ENCODE measurements at regions not wholly inside any gene's neighbourhood (a gene's known extent, or its start where the extent isn't known, plus 50 kb on each side); places are given as distances from the start of the nearest gene placed in this dataset.

- ChIA-PET POLR2A (ENCODE audit: low non-redundant PET) (no interaction called here), CTCF (no interaction called here)
- TF ChIP-seq CTCF (conservative IDR thresholded peaks at IDR 0.05; ENCODE audit: low read depth, low read length) (no peak), EZH2 (IDR thresholded peaks at IDR 0.05; ENCODE audit: borderline replicate concordance, low read depth, low read length, poor library complexity, severe bottlenecking) (no peak)
- Histone ChIP-seq H3K4me1 (ENCODE audit: insufficient read depth, low read length, poor library complexity, severe bottlenecking) (no peaks in the 10 kb centered on the region), H3K27ac (ENCODE audit: low read depth, low read length, poor library complexity, severe bottlenecking) (no peak overlapping the region), H3K9me3 (ENCODE audit: low read depth, low read length, poor library complexity, severe bottlenecking) (no peaks in the 10 kb centered on the region), H3K27me3 (replicated peaks; ENCODE audit: insufficient read depth, low read depth, low read length, poor library complexity) (no peaks in the 10 kb centered on the region), H3K36me3 (ENCODE audit: insufficient read depth, low read length, poor library complexity, severe bottlenecking) (no peaks in the 10 kb centered on the region), H3K4me3 (ENCODE audit: low read depth, low read length, poor library complexity, severe bottlenecking) (no peak overlapping the region)
- no peak for DNase-seq (ENCODE audit: low spot score)
- BruUV-seq (replicated peaks), result no TSS peak
- intact Hi-C loops (cut with micrococcal nuclease; ENCODE audit: unreplicated experiment), result no loop called here
Observed at GRCh38 chr5:171688696-171689495, 96.7 kb upstream of the SMIM23 start.

- Histone ChIP-seq H3K27ac (ENCODE audit: low read depth, low read length, poor library complexity, severe bottlenecking) (no peak overlapping the region), H3K4me1 (ENCODE audit: insufficient read depth, low read length, poor library complexity, severe bottlenecking) (no peaks in the 10 kb centered on the region), H3K27me3 (replicated peaks; ENCODE audit: insufficient read depth, low read depth, low read length, poor library complexity) (no peaks in the 10 kb centered on the region), H3K9me3 (ENCODE audit: low read depth, low read length, poor library complexity, severe bottlenecking) (no peaks in the 10 kb centered on the region), H3K4me3 (ENCODE audit: low read depth, low read length, poor library complexity, severe bottlenecking) (no peak overlapping the region), H3K36me3 (ENCODE audit: insufficient read depth, low read length, poor library complexity, severe bottlenecking) (no peaks in the 10 kb centered on the region)
- ChIA-PET POLR2A (ENCODE audit: low non-redundant PET) (no interaction called here), CTCF (no interaction called here)
- DNase-seq (ENCODE audit: low spot score), result no peak
- intact Hi-C loops (cut with micrococcal nuclease; ENCODE audit: unreplicated experiment), result no loop called here
- TF ChIP-seq EZH2 (IDR thresholded peaks at IDR 0.05; ENCODE audit: borderline replicate concordance, low read depth, low read length, poor library complexity, severe bottlenecking), result no peak
- no peak for TF ChIP-seq CTCF (conservative IDR thresholded peaks at IDR 0.05; ENCODE audit: low read depth, low read length)
- no TSS peak for BruUV-seq (replicated peaks)
Observed at GRCh38 chr5:171689853-171690417, 95.7 kb upstream of the SMIM23 start.

GRCh38 chr5:171692107-171692506 is 93.5 kb upstream of the SMIM23 start:
- CTCF ChIA-PET, result no interaction called here

More at GRCh38 chr5:171692107-171692506, 93.5 kb upstream of the SMIM23 start:
- H3K27me3 ChIP-seq (replicated peaks; ENCODE audit: insufficient read depth, low read depth, low read length, poor library complexity), result no peaks in the 10 kb centered on the region
- intact Hi-C loops (cut with micrococcal nuclease; ENCODE audit: unreplicated experiment), result no loop called here
- H3K9me3 ChIP-seq (ENCODE audit: low read depth, low read length, poor library complexity, severe bottlenecking), result no peaks in the 10 kb centered on the region
- no peak overlapping the region for H3K4me3 ChIP-seq (ENCODE audit: low read depth, low read length, poor library complexity, severe bottlenecking)
- TF ChIP-seq CTCF (conservative IDR thresholded peaks at IDR 0.05; ENCODE audit: low read depth, low read length) (no peak), EZH2 (IDR thresholded peaks at IDR 0.05; ENCODE audit: borderline replicate concordance, low read depth, low read length, poor library complexity, severe bottlenecking) (no peak)
- no peak for DNase-seq (ENCODE audit: low spot score)
- H3K36me3 ChIP-seq (ENCODE audit: insufficient read depth, low read length, poor library complexity, severe bottlenecking), result no peaks in the 10 kb centered on the region
- no peak overlapping the region for H3K27ac ChIP-seq (ENCODE audit: low read depth, low read length, poor library complexity, severe bottlenecking)
- no peaks in the 10 kb centered on the region for H3K4me1 ChIP-seq (ENCODE audit: insufficient read depth, low read length, poor library complexity, severe bottlenecking)
- no TSS peak for BruUV-seq (replicated peaks)
- POLR2A ChIA-PET (ENCODE audit: low non-redundant PET), result no interaction called here

Data from A673 (cell line).